ENCODE measurements at regions not wholly inside any gene's neighbourhood (a gene's known extent, or its start where the extent isn't known, plus 50 kb on each side); places are given as distances from the start of the nearest gene placed in this dataset.

- no peak overlapping the region for H3K4me3 ChIP-seq (ENCODE audit: low read depth, low read length)
- H3K27me3 ChIP-seq (ENCODE audit: control insufficient read depth, insufficient read depth, low read length) = no peaks in the 10 kb centered on the region
- no peak for DNase-seq (ENCODE audit: low read depth)
- TF ChIP-seq CTCF (IDR thresholded peaks at IDR 0.05; ENCODE audit: insufficient read depth, low read length, severe bottlenecking) = no peak
- no peak for FAIRE-seq
- H3K36me3 ChIP-seq (ENCODE audit: control insufficient read depth, insufficient read depth, low read length) = no peaks in the 10 kb centered on the region
Observed at GRCh38 chr19:30154410-30154809, 212.4 kb downstream of the URI1 start.

DNA sequence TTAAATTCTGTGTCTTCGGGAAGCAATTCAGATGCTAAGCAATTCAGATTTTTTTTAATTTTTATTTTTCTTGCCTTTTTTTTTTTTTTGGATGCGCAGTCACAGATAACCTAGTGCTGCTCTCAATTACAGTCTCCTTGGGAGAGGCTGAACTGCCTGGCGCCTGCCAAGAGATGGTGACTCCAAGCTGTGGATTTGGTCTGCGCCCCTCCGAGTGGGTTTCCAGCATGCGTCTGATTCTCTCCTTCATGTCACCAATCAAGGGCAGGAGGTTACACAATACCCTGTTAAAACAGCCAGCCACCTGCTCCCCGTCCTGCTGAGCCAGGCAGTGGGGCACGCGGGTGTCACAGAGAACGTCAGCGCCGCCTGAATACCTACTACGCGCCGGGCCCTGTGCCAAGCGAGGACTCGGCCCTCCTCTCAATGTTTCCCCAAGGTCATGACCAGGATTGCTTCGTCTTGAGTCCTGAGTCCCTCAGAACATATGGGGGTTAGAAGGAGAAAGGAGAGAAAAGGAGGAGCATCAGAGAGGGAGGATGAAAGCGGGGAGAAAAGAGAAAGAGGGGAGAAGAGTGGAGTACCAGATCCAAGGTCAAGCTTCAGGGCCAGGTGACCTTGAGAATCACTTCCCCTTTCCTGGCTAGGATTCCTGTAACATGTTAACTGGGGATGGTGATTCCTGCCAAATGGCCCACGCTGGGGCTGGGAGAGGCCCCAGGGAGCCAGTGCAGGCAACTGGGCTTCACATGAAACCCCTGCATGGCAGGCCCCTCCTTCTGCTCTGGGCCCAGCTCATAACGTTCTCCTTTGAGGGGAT lies 213.6 kb downstream of the URI1 start:
- no peak overlapping the region for H3K4me3 ChIP-seq (ENCODE audit: low read depth, low read length)
- DNase-seq (ENCODE audit: low read depth) = no peak
- no peaks in the 10 kb centered on the region for H3K36me3 ChIP-seq (ENCODE audit: control insufficient read depth, insufficient read depth, low read length)
- no peaks in the 10 kb centered on the region for H3K27me3 ChIP-seq (ENCODE audit: control insufficient read depth, insufficient read depth, low read length)
- FAIRE-seq = no peak
- TF ChIP-seq CTCF (IDR thresholded peaks at IDR 0.05; ENCODE audit: insufficient read depth, low read length, severe bottlenecking) = no peak

DNA sequence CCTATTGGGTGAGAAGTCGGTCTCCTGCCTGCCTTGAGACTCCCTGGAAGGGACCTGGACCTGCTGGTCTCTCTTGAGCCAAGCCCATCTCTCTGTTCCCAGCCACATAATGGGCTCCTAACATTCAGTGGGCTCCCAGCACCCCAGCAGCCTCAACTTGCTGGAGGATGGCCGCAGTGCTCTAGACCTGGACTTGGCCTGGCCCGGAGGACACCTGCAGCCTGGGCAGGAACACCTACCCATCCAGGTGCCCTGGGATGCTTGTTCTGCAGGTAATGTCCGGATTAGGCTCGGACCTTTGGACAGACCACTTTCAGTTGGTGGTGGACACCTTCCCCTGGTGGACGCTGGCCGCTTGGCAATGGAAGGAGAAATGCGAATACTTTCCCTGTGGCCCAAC lies 214.6 kb downstream of the URI1 start:
- no peak for FAIRE-seq
- Histone ChIP-seq H3K36me3 (ENCODE audit: control insufficient read depth, insufficient read depth, low read length) (no peaks in the 10 kb centered on the region), H3K4me3 (ENCODE audit: low read depth, low read length) (no peak overlapping the region), H3K27me3 (ENCODE audit: control insufficient read depth, insufficient read depth, low read length) (no peaks in the 10 kb centered on the region)
- TF ChIP-seq CTCF (IDR thresholded peaks at IDR 0.05; ENCODE audit: insufficient read depth, low read length, severe bottlenecking) = no peak
- no peak for DNase-seq (ENCODE audit: low read depth)

DNA sequence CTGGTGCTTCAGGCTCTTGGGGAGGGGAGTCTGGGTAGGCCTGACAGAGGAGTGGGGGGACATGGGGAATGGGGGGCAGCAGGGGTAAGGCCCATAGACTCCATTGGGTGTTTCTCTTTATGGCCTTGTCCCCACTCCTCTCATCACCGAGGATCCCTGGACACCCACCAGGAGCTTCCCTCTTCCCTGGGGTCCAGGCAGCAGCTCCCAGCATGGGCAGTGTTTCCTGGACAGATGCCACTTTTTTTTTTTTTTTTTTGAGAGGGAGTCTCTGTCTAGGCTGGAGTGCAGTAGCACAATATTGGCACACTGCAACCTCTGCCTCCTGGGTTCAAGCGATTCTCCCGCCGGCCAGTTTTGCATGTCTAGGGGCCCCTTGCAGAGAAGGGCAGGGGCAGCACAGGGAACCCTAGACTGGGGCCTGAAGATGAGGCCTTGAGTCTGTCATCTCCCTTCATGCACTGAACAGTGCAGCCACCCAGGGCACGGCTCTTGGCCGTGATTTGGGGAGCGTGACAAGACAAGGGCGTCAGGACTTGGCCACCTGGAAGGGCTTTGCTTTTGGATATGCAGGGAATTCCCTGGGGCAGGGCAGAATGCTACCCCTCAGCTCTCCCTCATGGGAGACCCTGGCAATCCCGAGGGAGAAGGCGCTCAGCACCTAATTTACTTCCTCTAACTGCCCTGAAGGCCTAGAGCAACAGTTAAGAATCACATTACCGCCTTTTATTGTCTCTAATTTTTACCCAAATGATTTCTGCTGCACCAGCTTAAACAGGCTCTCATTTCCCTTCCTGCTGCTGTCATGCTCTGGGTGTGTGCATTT lies 213.9 kb upstream of the ZNF536 start:
- DNase-seq (ENCODE audit: low read depth) = no peak
- Histone ChIP-seq H3K4me3 (ENCODE audit: low read depth, low read length) (no peak overlapping the region), H3K36me3 (ENCODE audit: control insufficient read depth, insufficient read depth, low read length) (no peaks in the 10 kb centered on the region), H3K27me3 (ENCODE audit: control insufficient read depth, insufficient read depth, low read length) (no peaks in the 10 kb centered on the region)
- no peak for FAIRE-seq
- TF ChIP-seq CTCF (IDR thresholded peaks at IDR 0.05; ENCODE audit: insufficient read depth, low read length, severe bottlenecking) = no peak

- TF ChIP-seq CTCF (IDR thresholded peaks at IDR 0.05; ENCODE audit: insufficient read depth, low read length, severe bottlenecking) = no peak
- FAIRE-seq (no peak), DNase-seq (ENCODE audit: low read depth) (no peak)
- Histone ChIP-seq H3K27me3 (ENCODE audit: control insufficient read depth, insufficient read depth, low read length) (no peaks in the 10 kb centered on the region), H3K36me3 (ENCODE audit: control insufficient read depth, insufficient read depth, low read length) (no peaks in the 10 kb centered on the region), H3K4me3 (ENCODE audit: low read depth, low read length) (no peak overlapping the region)
Observed at GRCh38 chr19:30158893-30159245, 213.3 kb upstream of the ZNF536 start.

All from bronchial epithelial cell (primary cell).